A549 (cell line): ENCODE measurements at regions not wholly inside any gene's neighbourhood (a gene's known extent, or its start where the extent isn't known, plus 50 kb on each side); places are given as distances from the start of the nearest gene placed in this dataset.

ENCODE experiments used
- EP300 ChIP-seq, 2 experiments: fragments of >200 bp; sonication (Bioruptor Twin); formaldehyde crosslinking; IDR thresholded peaks; 2 replicates in 1 of 2; 3 replicates in 1 of 2; pipeline ENCODE4 v1.6.1; 2016 to 2017
- ESRRA ChIP-seq: fragments of 150-350 bp; IDR thresholded peaks from 2 replicates; pipeline ENCODE4 v1.6.1; 2014; ENCODE audit warnings: mild to moderate bottlenecking, low read length, borderline replicate concordance
- POLR2A ChIP-seq: IDR thresholded peaks from 2 replicates; pipeline ENCODE4 v1.6.1; 2012; ENCODE audit warnings: mild to moderate bottlenecking, low read length
- RAD21 ChIP-seq, 2 experiments: fragments of >200 bp in 1 of 2; sonication (Bioruptor Twin) in 1 of 2; formaldehyde crosslinking in 1 of 2; IDR thresholded peaks in 1 of 2; conservative IDR thresholded peaks in 1 of 2; 2 replicates in 1 of 2; 3 replicates in 1 of 2; pipeline ENCODE4 v1.6.1; 2012 to 2018; ENCODE audit warnings: inconsistent platforms in 1 of 2
- SMC3 ChIP-seq: fragments of >200 bp; sonication (Bioruptor Twin); formaldehyde crosslinking; IDR thresholded peaks from 3 replicates; pipeline ENCODE4 v1.6.1; 2018; ENCODE audit warnings: inconsistent platforms
- ZFP36 ChIP-seq: fragments of 450-650 bp; IDR thresholded peaks from 2 replicates; pipeline ENCODE4 v1.6.1; 2014; ENCODE audit warnings: borderline replicate concordance; ENCODE audit not compliant: partially characterized antibody
- TF ChIP-seq, protein P1 (sequence below): fragments of >200 bp; sonication (Bioruptor Twin); formaldehyde crosslinking; IDR thresholded peaks from 3 replicates; pipeline ENCODE4 v1.5.1; 2016
- TF ChIP-seq, protein P2 (sequence below): fragments of 250-450 bp; sonication (Bioruptor Pico); IDR thresholded peaks from 2 replicates; pipeline ENCODE4 v1.5.0; 2021; ENCODE audit warnings: mild to moderate bottlenecking, moderate library complexity, borderline replicate concordance

DNA sequence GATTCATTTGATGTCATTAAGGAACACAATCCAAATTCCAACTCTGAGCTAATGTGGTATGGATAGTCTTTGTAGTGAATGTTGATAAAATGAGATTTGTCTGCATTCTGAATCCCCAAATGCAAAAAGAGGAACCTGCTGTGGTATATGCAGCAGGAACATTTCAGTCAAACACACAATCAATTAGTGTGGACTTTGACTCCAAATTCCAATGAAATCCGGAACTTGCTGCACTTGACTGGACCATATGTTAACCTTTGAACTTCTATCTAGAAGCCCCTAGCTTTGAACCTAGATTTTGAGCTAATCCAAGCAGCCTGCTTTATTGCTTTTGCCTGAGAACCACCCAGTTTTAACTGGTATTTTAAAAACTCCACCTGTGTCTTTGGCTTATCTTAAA is 341.3 kb downstream of the SPRY2 start:
- TF ChIP-seq EP300 (IDR thresholded peaks at IDR 0.05) (no peak), POLR2A (no peak), RAD21 (conservative IDR thresholded peaks at IDR 0.05 in 1 of 2, IDR thresholded peaks at IDR 0.05 in 1 of 2) (no peak), ESRRA (no peak), ZFP36 (no peak), SMC3 (no peak)
- TF ChIP-seq, protein P1, sequence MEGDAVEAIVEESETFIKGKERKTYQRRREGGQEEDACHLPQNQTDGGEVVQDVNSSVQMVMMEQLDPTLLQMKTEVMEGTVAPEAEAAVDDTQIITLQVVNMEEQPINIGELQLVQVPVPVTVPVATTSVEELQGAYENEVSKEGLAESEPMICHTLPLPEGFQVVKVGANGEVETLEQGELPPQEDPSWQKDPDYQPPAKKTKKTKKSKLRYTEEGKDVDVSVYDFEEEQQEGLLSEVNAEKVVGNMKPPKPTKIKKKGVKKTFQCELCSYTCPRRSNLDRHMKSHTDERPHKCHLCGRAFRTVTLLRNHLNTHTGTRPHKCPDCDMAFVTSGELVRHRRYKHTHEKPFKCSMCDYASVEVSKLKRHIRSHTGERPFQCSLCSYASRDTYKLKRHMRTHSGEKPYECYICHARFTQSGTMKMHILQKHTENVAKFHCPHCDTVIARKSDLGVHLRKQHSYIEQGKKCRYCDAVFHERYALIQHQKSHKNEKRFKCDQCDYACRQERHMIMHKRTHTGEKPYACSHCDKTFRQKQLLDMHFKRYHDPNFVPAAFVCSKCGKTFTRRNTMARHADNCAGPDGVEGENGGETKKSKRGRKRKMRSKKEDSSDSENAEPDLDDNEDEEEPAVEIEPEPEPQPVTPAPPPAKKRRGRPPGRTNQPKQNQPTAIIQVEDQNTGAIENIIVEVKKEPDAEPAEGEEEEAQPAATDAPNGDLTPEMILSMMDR = no peak
- TF ChIP-seq, protein P2, sequence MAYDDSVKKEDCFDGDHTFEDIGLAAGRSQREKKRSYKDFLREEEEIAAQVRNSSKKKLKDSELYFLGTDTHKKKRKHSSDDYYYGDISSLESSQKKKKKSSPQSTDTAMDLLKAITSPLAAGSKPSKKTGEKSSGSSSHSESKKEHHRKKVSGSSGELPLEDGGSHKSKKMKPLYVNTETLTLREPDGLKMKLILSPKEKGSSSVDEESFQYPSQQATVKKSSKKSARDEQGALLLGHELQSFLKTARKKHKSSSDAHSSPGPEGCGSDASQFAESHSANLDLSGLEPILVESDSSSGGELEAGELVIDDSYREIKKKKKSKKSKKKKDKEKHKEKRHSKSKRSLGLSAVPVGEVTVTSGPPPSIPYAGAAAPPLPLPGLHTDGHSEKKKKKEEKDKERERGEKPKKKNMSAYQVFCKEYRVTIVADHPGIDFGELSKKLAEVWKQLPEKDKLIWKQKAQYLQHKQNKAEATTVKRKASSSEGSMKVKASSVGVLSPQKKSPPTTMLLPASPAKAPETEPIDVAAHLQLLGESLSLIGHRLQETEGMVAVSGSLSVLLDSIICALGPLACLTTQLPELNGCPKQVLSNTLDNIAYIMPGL = no peak
